Vagina (tissue), 2 donors: ENCODE measurements at regions not wholly inside any gene's neighbourhood (a gene's known extent, or its start where the extent isn't known, plus 50 kb on each side); places are given as distances from the start of the nearest gene placed in this dataset.
A peak's percentile ranks its signal among the peaks of the same experiment; 100 is the strongest.

ENCODE experiments used
- DNase-seq, 2 donors: peaks; one replicate each; pipeline ENCODE4 v3.0.0-alpha.2; 2017; ENCODE audit errors: extremely low spot score in 2 of 2
- H3K27ac ChIP-seq: fragments of 200-600 bp; sonication (generic); one replicate; pipeline ENCODE4 v1.5.1; 2019
- H3K27me3 ChIP-seq: fragments of 200-600 bp; sonication (generic); one replicate; pipeline ENCODE4 v1.5.1; 2019
- H3K36me3 ChIP-seq, 2 donors: fragments of 200-600 bp; sonication (generic); one replicate each; pipeline ENCODE4 v1.5.1; 2017 to 2019
- H3K4me1 ChIP-seq: fragments of 200-600 bp; sonication (generic); one replicate; pipeline ENCODE4 v1.5.1; 2019
- H3K4me3 ChIP-seq, 2 donors: fragments of 200-600 bp; sonication (generic); 1 replicate in 1 of 2; 2 replicates in 1 of 2; pipeline ENCODE4 v1.5.1; 2016 to 2019
- H3K9me3 ChIP-seq: fragments of 200-600 bp; sonication (generic); one replicate; pipeline ENCODE4 v1.5.1; 2019
- POLR2A ChIP-seq, 2 donors: fragments of 450-650 bp; IDR thresholded peaks; one replicate each; pipeline ENCODE4 v1.6.1; 2017; ENCODE audit warnings: antibody characterized with exemption in 2 of 2, mild to moderate bottlenecking in 2 of 2, moderate library complexity in 2 of 2
- POLR2AphosphoS5 ChIP-seq, 2 donors: sonication (generic); formaldehyde crosslinking; IDR thresholded peaks; one replicate each; pipeline ENCODE4 v1.9.0; 2017; ENCODE audit warnings: antibody characterized with exemption in 2 of 2, mild to moderate bottlenecking in 2 of 2, low read depth in 1 of 2; ENCODE audit not compliant: insufficient read depth in 1 of 2
- intact Hi-C: fragments of 100-400 bp; cut with DNase I; formaldehyde crosslinking; loops from one replicate; pipeline ENCODE4 v1.15.1; 2023
- TF ChIP-seq, protein P1 (sequence below), 3 experiments: fragments of 450-650 bp in 2 of 3; fragments of 200-600 bp in 1 of 3; sonication (generic) in 1 of 3; IDR thresholded peaks; one replicate each; pipeline ENCODE4 v1.5.1; 2017 to 2019; ENCODE audit warnings: antibody characterized with exemption in 3 of 3, mild to moderate bottlenecking in 2 of 3, moderate library complexity in 2 of 3

DNA sequence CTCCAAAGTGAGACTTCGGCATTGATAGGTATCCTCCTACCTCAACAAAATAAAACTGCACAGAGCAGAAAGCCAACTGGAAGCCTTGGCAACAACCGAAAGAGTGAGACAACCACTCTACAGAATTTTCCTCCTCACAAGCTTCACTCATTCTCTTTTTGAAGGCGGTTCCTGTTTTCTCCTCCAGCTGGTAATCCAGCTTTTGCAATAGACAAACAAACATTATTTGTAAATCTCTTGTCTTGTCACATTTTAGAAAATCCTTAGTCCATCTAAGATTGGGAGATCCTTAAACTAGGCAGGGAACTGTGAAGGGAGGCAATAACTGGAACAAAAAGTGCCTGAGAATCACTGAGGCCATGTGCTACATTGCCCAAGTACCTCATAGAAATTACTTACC is 332.4 kb downstream of the BCL11A start:
- no peak overlapping the region for H3K27ac ChIP-seq
- TF ChIP-seq, protein P1, sequence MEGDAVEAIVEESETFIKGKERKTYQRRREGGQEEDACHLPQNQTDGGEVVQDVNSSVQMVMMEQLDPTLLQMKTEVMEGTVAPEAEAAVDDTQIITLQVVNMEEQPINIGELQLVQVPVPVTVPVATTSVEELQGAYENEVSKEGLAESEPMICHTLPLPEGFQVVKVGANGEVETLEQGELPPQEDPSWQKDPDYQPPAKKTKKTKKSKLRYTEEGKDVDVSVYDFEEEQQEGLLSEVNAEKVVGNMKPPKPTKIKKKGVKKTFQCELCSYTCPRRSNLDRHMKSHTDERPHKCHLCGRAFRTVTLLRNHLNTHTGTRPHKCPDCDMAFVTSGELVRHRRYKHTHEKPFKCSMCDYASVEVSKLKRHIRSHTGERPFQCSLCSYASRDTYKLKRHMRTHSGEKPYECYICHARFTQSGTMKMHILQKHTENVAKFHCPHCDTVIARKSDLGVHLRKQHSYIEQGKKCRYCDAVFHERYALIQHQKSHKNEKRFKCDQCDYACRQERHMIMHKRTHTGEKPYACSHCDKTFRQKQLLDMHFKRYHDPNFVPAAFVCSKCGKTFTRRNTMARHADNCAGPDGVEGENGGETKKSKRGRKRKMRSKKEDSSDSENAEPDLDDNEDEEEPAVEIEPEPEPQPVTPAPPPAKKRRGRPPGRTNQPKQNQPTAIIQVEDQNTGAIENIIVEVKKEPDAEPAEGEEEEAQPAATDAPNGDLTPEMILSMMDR (IDR thresholded peaks at IDR 0.05), result no peak
- TF ChIP-seq POLR2A (IDR thresholded peaks at IDR 0.05) (no peak), POLR2AphosphoS5 (IDR thresholded peaks at IDR 0.05; ENCODE audit: insufficient read depth in 1 of 2, low read depth in 1 of 2) (no peak)
- H3K36me3 ChIP-seq, result no peaks in the 10 kb centered on the region
- intact Hi-C loops, result no loop called here
- peaks cover 7% of the 10 kb centered on the region for H3K4me1 ChIP-seq
- no peak overlapping the region for H3K4me3 ChIP-seq
- H3K9me3 ChIP-seq, result no peaks in the 10 kb centered on the region
- no peak for DNase-seq
- H3K27me3 ChIP-seq, result no peaks in the 10 kb centered on the region

DNA sequence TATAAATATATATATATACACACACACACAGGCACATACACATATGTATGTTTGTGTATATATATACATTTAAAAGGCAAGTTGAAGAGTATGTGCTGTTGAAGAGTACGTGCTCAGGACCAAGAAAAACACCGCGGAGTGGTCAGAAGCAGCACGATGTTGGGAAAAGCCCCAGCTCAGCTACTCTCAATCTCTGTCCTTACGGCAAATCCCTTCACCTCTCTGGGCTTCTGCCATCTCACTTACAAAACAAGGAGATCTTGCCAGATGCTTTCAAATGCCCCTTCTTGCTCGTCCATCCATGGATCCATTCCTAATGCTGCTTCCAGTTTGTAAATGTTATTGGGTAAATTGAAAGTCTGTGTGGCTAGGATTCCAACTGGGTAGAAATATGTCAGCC is 333.9 kb downstream of the BCL11A start:
- Histone ChIP-seq H3K27ac (no peak overlapping the region), H3K36me3 (no peaks in the 10 kb centered on the region), H3K9me3 (no peaks in the 10 kb centered on the region), H3K27me3 (no peaks in the 10 kb centered on the region), H3K4me3 (no peak overlapping the region), H3K4me1 (peaks cover 23% of the 10 kb centered on the region)
- no peak for DNase-seq
- intact Hi-C loops, result no loop called here
- no peak for TF ChIP-seq POLR2A (IDR thresholded peaks at IDR 0.05)
- TF ChIP-seq POLR2AphosphoS5 (IDR thresholded peaks at IDR 0.05; ENCODE audit: insufficient read depth in 1 of 2, low read depth in 1 of 2), result no peak
- TF ChIP-seq, protein P1 (IDR thresholded peaks at IDR 0.05), result no peak

DNA sequence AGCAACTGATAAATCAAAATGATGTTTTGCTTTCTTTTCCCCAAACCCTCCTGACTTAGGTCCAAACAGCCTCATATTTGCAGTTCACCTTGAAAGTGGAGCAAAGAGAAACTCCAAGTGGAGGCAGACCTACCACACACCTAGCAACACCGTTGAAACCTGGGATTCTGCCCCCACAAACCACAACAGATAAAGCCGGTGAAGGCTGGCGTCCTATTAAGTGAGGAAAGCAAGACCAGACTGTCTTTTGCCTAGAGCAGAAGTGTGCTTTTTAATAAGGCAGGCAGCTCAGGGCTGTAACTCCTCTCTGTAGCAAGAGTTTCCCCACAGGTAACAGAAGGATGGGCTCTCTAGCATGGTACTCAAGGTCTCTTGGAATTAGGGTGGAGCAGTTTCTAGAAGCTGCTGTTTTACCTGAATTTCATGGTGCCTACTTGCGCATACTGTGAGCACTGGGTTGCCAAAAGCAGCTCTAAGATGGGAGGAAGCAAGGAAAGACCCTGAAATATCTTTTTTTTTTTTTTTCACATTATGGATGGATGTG is 336.9 kb downstream of the BCL11A start:
- H3K27me3 ChIP-seq, result no peaks in the 10 kb centered on the region
- no peak for DNase-seq
- H3K27ac ChIP-seq, result no peak overlapping the region
- intact Hi-C loops, result no loop called here
- no peaks in the 10 kb centered on the region for H3K36me3 ChIP-seq
- TF ChIP-seq POLR2A (IDR thresholded peaks at IDR 0.05) (no peak), POLR2AphosphoS5 (IDR thresholded peaks at IDR 0.05; ENCODE audit: insufficient read depth in 1 of 2, low read depth in 1 of 2) (no peak)
- TF ChIP-seq, protein P1 (IDR thresholded peaks at IDR 0.05), result no peak
- H3K4me3 ChIP-seq, result no peak overlapping the region
- H3K4me1 ChIP-seq, result peaks cover 39% of the 10 kb centered on the region
- no peaks in the 10 kb centered on the region for H3K9me3 ChIP-seq

DNA sequence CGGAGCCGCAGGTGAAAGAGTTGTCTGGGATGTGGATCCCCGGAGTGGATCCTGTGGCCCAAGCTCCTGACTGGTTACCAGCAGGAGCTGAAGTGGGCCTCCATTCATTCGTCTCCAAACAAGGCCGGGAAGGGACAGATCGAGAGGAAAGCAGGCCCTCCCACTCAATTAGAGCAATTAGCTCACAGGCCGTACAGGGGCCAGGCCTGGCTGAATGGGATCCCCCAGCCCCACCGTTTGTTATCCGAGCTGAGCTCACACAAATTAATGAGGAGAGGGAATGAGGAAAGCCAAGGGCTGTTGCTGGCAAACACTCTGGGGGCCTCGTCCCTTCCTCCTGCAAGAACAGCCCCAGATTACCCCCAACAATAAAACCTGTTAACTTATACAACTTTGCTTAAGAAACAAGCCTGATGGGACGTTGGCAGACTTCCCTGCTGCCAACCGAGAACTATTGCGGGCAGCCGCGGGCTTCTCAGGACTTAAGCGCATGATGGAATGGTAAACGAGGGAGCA is 338.0 kb downstream of the BCL11A start:
- peak overlapping the region; percentile 54 for H3K27ac ChIP-seq
- intact Hi-C loops, result no loop called here
- H3K27me3 ChIP-seq, result no peaks in the 10 kb centered on the region
- TF ChIP-seq, protein P1 (IDR thresholded peaks at IDR 0.05), result no peak
- no peak for TF ChIP-seq POLR2A (IDR thresholded peaks at IDR 0.05)
- no peak for TF ChIP-seq POLR2AphosphoS5 (IDR thresholded peaks at IDR 0.05; ENCODE audit: insufficient read depth in 1 of 2, low read depth in 1 of 2)
- peaks cover 39% of the 10 kb centered on the region for H3K4me1 ChIP-seq
- no peak for DNase-seq
- no peaks in the 10 kb centered on the region for H3K36me3 ChIP-seq
- no peaks in the 10 kb centered on the region for H3K9me3 ChIP-seq
- no peak overlapping the region for H3K4me3 ChIP-seq

GRCh38 chr2:60214626-60214875 is 338.9 kb downstream of the BCL11A start:
- intact Hi-C loops, result no loop called here
- peaks cover 39% of the 10 kb centered on the region for H3K4me1 ChIP-seq
- DNase-seq, result no peak
- TF ChIP-seq POLR2A (IDR thresholded peaks at IDR 0.05) (no peak), POLR2AphosphoS5 (IDR thresholded peaks at IDR 0.05; ENCODE audit: insufficient read depth in 1 of 2, low read depth in 1 of 2) (no peak)
- TF ChIP-seq, protein P1 (IDR thresholded peaks at IDR 0.05), result no peak
- no peaks in the 10 kb centered on the region for H3K27me3 ChIP-seq
- no peaks in the 10 kb centered on the region for H3K9me3 ChIP-seq
- H3K4me3 ChIP-seq, result no peak overlapping the region
- no peaks in the 10 kb centered on the region for H3K36me3 ChIP-seq
- H3K27ac ChIP-seq, result no peak overlapping the region
